A549 (cell line): ENCODE measurements at regions not wholly inside any gene's neighbourhood (a gene's known extent, or its start where the extent isn't known, plus 50 kb on each side); places are given as distances from the start of the nearest gene placed in this dataset.

ENCODE experiments used
- ATAC-seq, 2 experiments: fragments of 200-7000 bp in 1 of 2; fragments of >200 bp in 1 of 2; cut with Nextera tagmentation in 1 of 2; cut with Tn5 transposase in 1 of 2; 3 replicates each; pipeline versions ENCODE4 v1.8.0 to v1.9.1; 2018 to 2020; ENCODE audit warnings: mild to moderate bottlenecking in 1 of 2, moderate library complexity in 1 of 2
- CTCF ChIA-PET: fragments of 300-600 bp; sonication (Branson Sonifier 250); formaldehyde crosslinking; extraction: SDS; loops from one replicate; lab custom pipeline; 2021; ENCODE audit warnings: antibody characterized with exemption, inconsistent platforms; lab: Yijun Ruan, JAX
- POLR2A ChIA-PET: fragments of 350-600 bp; formaldehyde crosslinking; extraction: SDS; loops from one replicate; lab custom pipeline; 2021; ENCODE audit warnings: antibody characterized with exemption, inconsistent platforms; lab: Yijun Ruan, JAX
- DNase-seq, 2 experiments: peaks; one replicate each; pipeline versions ENCODE4 v3.0.0 to v3.0.0-alpha.2; 2011 to 2016; ENCODE audit warnings: low read depth in 1 of 2, low spot score in 1 of 2
- FAIRE-seq: peaks from 2 replicates; lab custom pipeline; 2011; peaks lifted over from hg19 to GRCh38; lab: Jason Lieb, UNC
- H3K27ac ChIP-seq, 2 experiments: fragments of >200 bp; sonication (Bioruptor Twin); formaldehyde crosslinking; 3 replicates each; pipeline ENCODE4 v1.5.1; 2016 to 2017
- H3K4me1 ChIP-seq: fragments of >200 bp; sonication (Bioruptor Twin); formaldehyde crosslinking; 3 replicates; pipeline ENCODE4 v1.6.1; 2016
- H3K4me2 ChIP-seq: fragments of >200 bp; sonication (Bioruptor Twin); formaldehyde crosslinking; 3 replicates; pipeline ENCODE4 v1.6.1; 2016
- H3K4me3 ChIP-seq: fragments of >200 bp; sonication (Bioruptor Twin); formaldehyde crosslinking; 3 replicates; pipeline ENCODE4 v1.5.1; 2016
- H3K9me3 ChIP-seq: fragments of >200 bp; sonication (Bioruptor Twin); formaldehyde crosslinking; 3 replicates; pipeline ENCODE4 v1.6.1; 2016
- BHLHE40 ChIP-seq: IDR thresholded peaks from 2 replicates; pipeline ENCODE4 v1.6.1; 2012; ENCODE audit warnings: low read depth, low read length, inconsistent platforms
- CBX2 ChIP-seq: fragments of 200-600 bp; sonication (generic); IDR thresholded peaks from 2 replicates; pipeline ENCODE4 v1.6.1; 2016; ENCODE audit warnings: low read depth, mild to moderate bottlenecking, borderline replicate concordance
- CEBPB ChIP-seq, 2 experiments: fragments of >200 bp in 1 of 2; sonication (Bioruptor Twin) in 1 of 2; formaldehyde crosslinking in 1 of 2; IDR thresholded peaks; 2 replicates each; pipeline ENCODE4 v1.6.1; 2012 to 2016
- EHF ChIP-seq: fragments of 250-450 bp; sonication (Bioruptor Pico); IDR thresholded peaks from 2 replicates; pipeline ENCODE4 v1.5.0; 2020; ENCODE audit warnings: mild to moderate bottlenecking
- FOSB ChIP-seq: fragments of 250-450 bp; sonication (Bioruptor Pico); IDR thresholded peaks from 2 replicates; pipeline ENCODE4 v1.5.0; 2020; ENCODE audit warnings: mild to moderate bottlenecking, moderate library complexity
- FOSL2 ChIP-seq, 2 experiments: fragments of 450-650 bp in 1 of 2; fragments of >200 bp in 1 of 2; sonication (Bioruptor Twin) in 1 of 2; formaldehyde crosslinking; IDR thresholded peaks; 2 replicates each; pipeline versions ENCODE4 v1.5.0 to v1.6.1; 2016 to 2020; ENCODE audit warnings: mild to moderate bottlenecking in 1 of 2, moderate library complexity in 1 of 2
- GATA3 ChIP-seq: IDR thresholded peaks from 2 replicates; pipeline ENCODE4 v1.6.1; 2012; ENCODE audit warnings: borderline replicate concordance
- HDAC2 ChIP-seq: fragments of 200-600 bp; sonication (generic); IDR thresholded peaks from 2 replicates; pipeline ENCODE4 v1.6.1; 2016
- HEYL ChIP-seq: fragments of 250-450 bp; sonication (Bioruptor Pico); IDR thresholded peaks from 2 replicates; pipeline ENCODE4 v1.8.0; 2021; ENCODE audit warnings: mild to moderate bottlenecking, moderate library complexity
- HOXB5 ChIP-seq: fragments of 250-450 bp; sonication (Bioruptor Pico); IDR thresholded peaks from 2 replicates; pipeline ENCODE4 v1.5.0; 2020; ENCODE audit warnings: mild to moderate bottlenecking, moderate library complexity
- JUNB ChIP-seq: fragments of >200 bp; sonication (Bioruptor Twin); formaldehyde crosslinking; IDR thresholded peaks from 2 replicates; pipeline ENCODE4 v1.6.1; 2016
- KDM1A ChIP-seq: fragments of 200-600 bp; sonication (generic); IDR thresholded peaks from 2 replicates; pipeline ENCODE4 v1.6.1; 2016; ENCODE audit warnings: low read depth, mild to moderate bottlenecking
- KDM5A ChIP-seq: fragments of 200-600 bp; sonication (generic); IDR thresholded peaks from 2 replicates; pipeline ENCODE4 v1.6.1; 2016; ENCODE audit warnings: antibody characterized with exemption, mild to moderate bottlenecking
- MAFK ChIP-seq: fragments of 450-650 bp; IDR thresholded peaks from 2 replicates; pipeline ENCODE4 v1.6.1; 2014; ENCODE audit not compliant: partially characterized antibody
- MAZ ChIP-seq: fragments of 150-350 bp; IDR thresholded peaks from 2 replicates; pipeline ENCODE4 v1.6.1; 2014; ENCODE audit warnings: antibody characterized with exemption, low read depth, low read length, borderline replicate concordance
- MYC ChIP-seq: IDR thresholded peaks from 2 replicates; pipeline ENCODE4 v1.6.1; 2012; ENCODE audit warnings: mild to moderate bottlenecking, inconsistent platforms, low read length, improper control_type of control experiment, borderline replicate concordance
- NR3C1 ChIP-seq: fragments of >200 bp; sonication (Bioruptor Twin); formaldehyde crosslinking; IDR thresholded peaks from 3 replicates; pipeline ENCODE4 v1.6.1; 2017
- POLR2AphosphoS2 ChIP-seq: conservative IDR thresholded peaks from 2 replicates; pipeline ENCODE4 v1.6.1; 2012; ENCODE audit warnings: low read length, improper control_type of control experiment, inconsistent platforms
- RAD21 ChIP-seq, 2 experiments: fragments of >200 bp in 1 of 2; sonication (Bioruptor Twin) in 1 of 2; formaldehyde crosslinking in 1 of 2; IDR thresholded peaks in 1 of 2; conservative IDR thresholded peaks in 1 of 2; 2 replicates in 1 of 2; 3 replicates in 1 of 2; pipeline ENCODE4 v1.6.1; 2012 to 2018; ENCODE audit warnings: inconsistent platforms in 1 of 2
- RARB ChIP-seq: fragments of 250-450 bp; sonication (Bioruptor Pico); IDR thresholded peaks from 2 replicates; pipeline ENCODE4 v1.8.0; 2021; ENCODE audit warnings: mild to moderate bottlenecking, moderate library complexity
- SMC3 ChIP-seq: fragments of >200 bp; sonication (Bioruptor Twin); formaldehyde crosslinking; IDR thresholded peaks from 3 replicates; pipeline ENCODE4 v1.6.1; 2018; ENCODE audit warnings: inconsistent platforms
- SREBF2 ChIP-seq: fragments of 450-650 bp; IDR thresholded peaks from 2 replicates; pipeline ENCODE4 v1.6.1; 2014; ENCODE audit warnings: mild to moderate bottlenecking, moderate library complexity
- ZFP36 ChIP-seq: fragments of 450-650 bp; IDR thresholded peaks from 2 replicates; pipeline ENCODE4 v1.6.1; 2014; ENCODE audit warnings: borderline replicate concordance; ENCODE audit not compliant: partially characterized antibody
- ZNF302 ChIP-seq: fragments of 250-450 bp; sonication (Bioruptor Pico); IDR thresholded peaks from 2 replicates; pipeline ENCODE4 v1.9.0; 2021; ENCODE audit warnings: inconsistent platforms, mild to moderate bottlenecking, moderate library complexity
- ZSCAN20 ChIP-seq: fragments of 250-450 bp; sonication (Bioruptor Pico); IDR thresholded peaks from 2 replicates; pipeline ENCODE4 v1.8.0; 2022; ENCODE audit warnings: mild to moderate bottlenecking, moderate library complexity
- WGBS: methylation state at CpG from one replicate; pipeline ENCODE4 v1.1.6; 2017; ENCODE audit errors: missing lambda C conversion rate; 5-methylcytosine and 5-hydroxymethylcytosine counted together
- TF ChIP-seq, protein P1 (sequence below): fragments of 450-650 bp; IDR thresholded peaks from 2 replicates; pipeline ENCODE4 v1.6.1; 2014; ENCODE audit warnings: antibody characterized with exemption
- TF ChIP-seq, protein P2 (sequence below): fragments of 250-450 bp; sonication (Bioruptor Pico); IDR thresholded peaks from 2 replicates; pipeline ENCODE4 v1.5.0; 2020; ENCODE audit warnings: low read depth, mild to moderate bottlenecking, moderate library complexity
- TF ChIP-seq, protein P3 (sequence below): fragments of >200 bp; sonication (Bioruptor Twin); formaldehyde crosslinking; IDR thresholded peaks from 2 replicates; pipeline ENCODE4 v1.6.1; 2016
- TF ChIP-seq, protein P4 (sequence below): fragments of 150-350 bp; IDR thresholded peaks from 2 replicates; pipeline ENCODE4 v1.6.1; 2014; ENCODE audit warnings: low read depth, mild to moderate bottlenecking, low read length
- TF ChIP-seq, protein P5 (sequence below): fragments of >200 bp; sonication (Bioruptor Twin); formaldehyde crosslinking; IDR thresholded peaks from 3 replicates; pipeline ENCODE4 v1.5.1; 2016

DNA sequence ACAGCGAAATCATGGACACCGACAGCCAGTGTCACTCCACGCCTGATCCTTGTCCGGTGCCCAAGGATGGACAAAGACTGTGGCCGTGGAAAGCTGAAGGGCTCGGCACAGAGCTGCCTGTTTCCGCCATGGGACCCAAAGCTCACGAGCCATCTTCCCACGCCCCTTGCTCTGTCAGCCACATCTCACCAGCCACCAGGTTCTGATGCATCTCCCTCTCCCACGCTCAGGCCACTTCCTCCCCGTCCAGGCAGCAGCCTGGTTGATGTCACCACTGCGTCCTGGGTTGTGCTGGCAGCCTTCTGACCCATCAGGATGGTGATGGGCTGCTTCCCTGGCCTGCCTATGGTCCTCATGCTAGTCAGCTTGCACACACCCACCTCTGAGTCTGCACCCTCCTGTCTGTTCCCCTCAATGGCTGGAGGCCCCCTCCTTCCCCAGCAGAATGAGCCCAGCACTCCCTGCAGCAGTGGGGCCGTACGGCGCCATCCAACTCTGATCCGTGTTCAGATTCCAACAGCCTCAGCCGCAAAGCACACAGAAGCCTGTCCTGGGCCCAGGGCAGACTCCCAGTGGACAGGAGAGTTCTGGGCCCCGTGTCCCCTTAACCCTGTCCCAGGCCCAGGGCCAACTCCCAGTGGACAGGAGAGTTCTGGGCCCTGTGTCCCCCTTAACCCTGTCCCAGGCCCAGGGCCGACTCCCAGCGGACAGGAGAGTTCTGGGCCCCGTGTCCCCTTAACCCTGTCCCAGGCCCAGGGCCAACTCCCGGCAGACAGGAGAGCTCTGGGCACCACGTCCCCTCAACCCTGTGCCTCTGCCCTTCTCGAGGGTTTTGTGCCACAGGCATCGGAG lies 259.5 kb downstream of the BRD1 start:
- H3K4me1 ChIP-seq, result no peaks in the 10 kb centered on the region
- FAIRE-seq, result no peak
- WGBS, result 49% methylated on average over 15 of the region's 25 CpGs
- ChIA-PET POLR2A (no interaction called here), CTCF (no interaction called here)
- no peak overlapping the region for H3K4me3 ChIP-seq
- no peak overlapping the region for H3K27ac ChIP-seq
- no peaks in the 10 kb centered on the region for H3K9me3 ChIP-seq
- no peak overlapping the region for H3K4me2 ChIP-seq
- TF ChIP-seq MYC, result no peak
- no peak for TF ChIP-seq JUNB
- TF ChIP-seq HEYL (CRISPR knock-in tag), result no peak
- TF ChIP-seq HOXB5 (CRISPR knock-in tag), result no peak
- no peak for TF ChIP-seq EHF (CRISPR knock-in tag)
- TF ChIP-seq POLR2AphosphoS2, result no peak
- no peak for TF ChIP-seq KDM5A
- no peak for TF ChIP-seq RARB
- no peak for TF ChIP-seq MAZ
- TF ChIP-seq, all 56 proteins: peak for 0
- no peak for ATAC-seq
- DNase-seq, result no peak

DNA sequence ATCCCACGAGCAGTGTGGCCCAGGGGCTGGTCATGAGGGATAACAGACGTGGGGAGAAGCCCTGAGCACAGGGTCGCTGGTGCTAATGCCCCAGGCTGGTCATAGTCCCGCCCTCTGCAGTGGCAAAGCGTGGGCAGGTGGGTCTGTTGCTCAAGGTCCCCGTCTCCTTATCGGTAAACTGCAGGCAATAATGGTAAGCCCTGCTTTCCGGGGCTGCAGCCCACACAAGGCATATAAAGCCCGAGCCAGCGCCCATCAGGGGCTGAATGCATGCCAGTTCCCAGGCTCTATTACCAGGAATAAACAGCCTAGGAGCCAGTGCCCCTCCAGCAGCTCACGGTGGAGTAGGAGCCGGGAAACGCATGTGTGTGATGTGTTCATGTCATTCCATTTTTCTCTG lies 261.0 kb downstream of the BRD1 start:
- ATAC-seq, result no peak

DNA sequence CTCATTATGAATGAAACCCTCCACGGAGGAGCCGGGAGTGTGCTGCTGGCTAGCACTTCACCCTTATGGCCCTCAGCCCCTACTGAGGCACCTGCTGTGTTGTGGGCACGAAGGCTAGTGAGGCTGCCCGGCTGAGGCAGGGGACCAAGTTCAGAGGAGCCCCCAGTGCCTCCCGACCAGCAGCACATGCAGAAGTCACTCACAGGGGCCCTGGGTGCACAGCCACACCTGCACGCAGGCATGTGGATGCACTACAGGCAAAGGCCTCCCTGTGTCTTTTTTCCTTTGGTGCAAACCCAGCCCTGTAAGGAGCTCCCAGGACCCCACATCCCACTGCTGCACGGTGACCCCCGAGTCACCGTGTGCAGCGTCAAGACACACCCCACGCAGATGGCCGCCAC lies 261.5 kb downstream of the BRD1 start:
- Histone ChIP-seq H3K4me2 (no peak overlapping the region), H3K4me1 (no peaks in the 10 kb centered on the region), H3K27ac (no peak overlapping the region), H3K4me3 (no peak overlapping the region), H3K9me3 (no peaks in the 10 kb centered on the region)
- POLR2A ChIA-PET, result no interaction called here
- ATAC-seq, result no peak
- no peak for FAIRE-seq
- CTCF ChIA-PET, result no interaction called here
- TF ChIP-seq MAFK, result no peak
- TF ChIP-seq, protein P1, sequence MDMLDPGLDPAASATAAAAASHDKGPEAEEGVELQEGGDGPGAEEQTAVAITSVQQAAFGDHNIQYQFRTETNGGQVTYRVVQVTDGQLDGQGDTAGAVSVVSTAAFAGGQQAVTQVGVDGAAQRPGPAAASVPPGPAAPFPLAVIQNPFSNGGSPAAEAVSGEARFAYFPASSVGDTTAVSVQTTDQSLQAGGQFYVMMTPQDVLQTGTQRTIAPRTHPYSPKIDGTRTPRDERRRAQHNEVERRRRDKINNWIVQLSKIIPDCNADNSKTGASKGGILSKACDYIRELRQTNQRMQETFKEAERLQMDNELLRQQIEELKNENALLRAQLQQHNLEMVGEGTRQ, result no peak
- no peak for TF ChIP-seq KDM5A
- TF ChIP-seq KDM1A, result no peak
- no peak for TF ChIP-seq ZSCAN20 (CRISPR knock-in tag)
- TF ChIP-seq, protein P2, sequence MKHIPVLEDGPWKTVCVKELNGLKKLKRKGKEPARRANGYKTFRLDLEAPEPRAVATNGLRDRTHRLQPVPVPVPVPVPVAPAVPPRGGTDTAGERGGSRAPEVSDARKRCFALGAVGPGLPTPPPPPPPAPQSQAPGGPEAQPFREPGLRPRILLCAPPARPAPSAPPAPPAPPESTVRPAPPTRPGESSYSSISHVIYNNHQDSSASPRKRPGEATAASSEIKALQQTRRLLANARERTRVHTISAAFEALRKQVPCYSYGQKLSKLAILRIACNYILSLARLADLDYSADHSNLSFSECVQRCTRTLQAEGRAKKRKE (CRISPR knock-in tag), result no peak
- no peak for TF ChIP-seq CEBPB (IDR thresholded peaks at IDR 0.05)
- TF ChIP-seq, protein P3, sequence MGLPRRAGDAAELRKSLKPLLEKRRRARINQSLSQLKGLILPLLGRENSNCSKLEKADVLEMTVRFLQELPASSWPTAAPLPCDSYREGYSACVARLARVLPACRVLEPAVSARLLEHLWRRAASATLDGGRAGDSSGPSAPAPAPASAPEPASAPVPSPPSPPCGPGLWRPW, result no peak
- no peak for TF ChIP-seq RAD21 (conservative IDR thresholded peaks at IDR 0.05 in 1 of 2, IDR thresholded peaks at IDR 0.05 in 1 of 2)
- TF ChIP-seq, protein P4, sequence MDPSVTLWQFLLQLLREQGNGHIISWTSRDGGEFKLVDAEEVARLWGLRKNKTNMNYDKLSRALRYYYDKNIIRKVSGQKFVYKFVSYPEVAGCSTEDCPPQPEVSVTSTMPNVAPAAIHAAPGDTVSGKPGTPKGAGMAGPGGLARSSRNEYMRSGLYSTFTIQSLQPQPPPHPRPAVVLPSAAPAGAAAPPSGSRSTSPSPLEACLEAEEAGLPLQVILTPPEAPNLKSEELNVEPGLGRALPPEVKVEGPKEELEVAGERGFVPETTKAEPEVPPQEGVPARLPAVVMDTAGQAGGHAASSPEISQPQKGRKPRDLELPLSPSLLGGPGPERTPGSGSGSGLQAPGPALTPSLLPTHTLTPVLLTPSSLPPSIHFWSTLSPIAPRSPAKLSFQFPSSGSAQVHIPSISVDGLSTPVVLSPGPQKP, result no peak
- TF ChIP-seq SREBF2, result no peak
- no peak for TF ChIP-seq FOSL2 (IDR thresholded peaks at IDR 0.05)
- no peak for TF ChIP-seq FOSL2 (CRISPR knock-in tag; IDR thresholded peaks at IDR 0.05)
- no peak for TF ChIP-seq GATA3
- TF ChIP-seq HDAC2, result no peak
- no peak for TF ChIP-seq FOSB
- DNase-seq, result no peak
- WGBS, result 64% methylated on average over 2 of the region's 12 CpGs

More for the DNA sequence above, 261.0 kb downstream of the BRD1 start:
- DNase-seq, result no peak
- POLR2A ChIA-PET, result no interaction called here
- TF ChIP-seq CBX2 (no peak), NR3C1 (no peak), EHF (CRISPR knock-in tag) (no peak), ZFP36 (no peak), HEYL (CRISPR knock-in tag) (no peak), SMC3 (no peak), SREBF2 (no peak), CEBPB (IDR thresholded peaks at IDR 0.05) (no peak), ZNF302 (no peak), BHLHE40 (no peak)
- TF ChIP-seq, protein P5, sequence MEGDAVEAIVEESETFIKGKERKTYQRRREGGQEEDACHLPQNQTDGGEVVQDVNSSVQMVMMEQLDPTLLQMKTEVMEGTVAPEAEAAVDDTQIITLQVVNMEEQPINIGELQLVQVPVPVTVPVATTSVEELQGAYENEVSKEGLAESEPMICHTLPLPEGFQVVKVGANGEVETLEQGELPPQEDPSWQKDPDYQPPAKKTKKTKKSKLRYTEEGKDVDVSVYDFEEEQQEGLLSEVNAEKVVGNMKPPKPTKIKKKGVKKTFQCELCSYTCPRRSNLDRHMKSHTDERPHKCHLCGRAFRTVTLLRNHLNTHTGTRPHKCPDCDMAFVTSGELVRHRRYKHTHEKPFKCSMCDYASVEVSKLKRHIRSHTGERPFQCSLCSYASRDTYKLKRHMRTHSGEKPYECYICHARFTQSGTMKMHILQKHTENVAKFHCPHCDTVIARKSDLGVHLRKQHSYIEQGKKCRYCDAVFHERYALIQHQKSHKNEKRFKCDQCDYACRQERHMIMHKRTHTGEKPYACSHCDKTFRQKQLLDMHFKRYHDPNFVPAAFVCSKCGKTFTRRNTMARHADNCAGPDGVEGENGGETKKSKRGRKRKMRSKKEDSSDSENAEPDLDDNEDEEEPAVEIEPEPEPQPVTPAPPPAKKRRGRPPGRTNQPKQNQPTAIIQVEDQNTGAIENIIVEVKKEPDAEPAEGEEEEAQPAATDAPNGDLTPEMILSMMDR, result no peak
- TF ChIP-seq, all 56 proteins: peak for 0
- WGBS, result 3% methylated on average over 11 of the region's 13 CpGs
- FAIRE-seq, result no peak
- no peaks in the 10 kb centered on the region for H3K9me3 ChIP-seq
- no peak overlapping the region for H3K4me3 ChIP-seq
- H3K4me2 ChIP-seq, result no peak overlapping the region
- H3K4me1 ChIP-seq, result no peaks in the 10 kb centered on the region
- CTCF ChIA-PET, result no interaction called here
- H3K27ac ChIP-seq, result no peak overlapping the region
